Activated CD4-positive, alpha-beta T cell treated with anti-CD3 and anti-CD28 coated beads, Interleukin-2, amount 50 U/mL, for 24 hours (primary cell): ENCODE measurements at regions not wholly inside any gene's neighbourhood (a gene's known extent, or its start where the extent isn't known, plus 50 kb on each side); places are given as distances from the start of the nearest gene placed in this dataset.
A peak's percentile ranks its signal among the peaks of the same experiment; 100 is the strongest.

ENCODE experiments used
- DNase-seq, 2 donors: peaks; one replicate each; pipeline ENCODE4 v3.0.0-alpha.2; 2020; ENCODE audit warnings: low read depth in 1 of 2, low spot score in 1 of 2

DNA sequence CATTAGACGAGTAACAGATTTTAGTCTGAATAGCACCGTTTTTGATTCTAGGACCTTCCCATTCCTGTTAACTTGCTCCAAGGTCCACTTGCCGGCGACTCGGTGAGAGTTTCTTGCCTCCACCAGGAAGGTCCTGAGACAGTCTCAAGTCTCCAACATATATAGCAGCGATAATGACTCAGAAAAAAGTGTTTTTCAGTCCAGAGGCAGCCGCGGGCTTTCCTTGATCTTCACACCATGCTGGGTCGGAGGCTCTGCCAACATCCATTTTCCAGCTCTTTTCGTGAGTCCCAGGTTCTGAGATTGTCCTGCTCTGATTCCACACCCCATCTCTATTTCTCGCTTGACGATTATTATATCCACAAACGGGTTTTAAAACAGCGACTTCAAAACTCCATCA is 170.5 kb downstream of the GPX5 start:
- no peak for DNase-seq

GRCh38 chr6:28696682-28697081 is 171.0 kb downstream of the GPX5 start:
- DNase-seq = no peak

GRCh38 chr6:28707387-28708282 is 182.0 kb downstream of the GPX5 start:
- no peak for DNase-seq

DNA sequence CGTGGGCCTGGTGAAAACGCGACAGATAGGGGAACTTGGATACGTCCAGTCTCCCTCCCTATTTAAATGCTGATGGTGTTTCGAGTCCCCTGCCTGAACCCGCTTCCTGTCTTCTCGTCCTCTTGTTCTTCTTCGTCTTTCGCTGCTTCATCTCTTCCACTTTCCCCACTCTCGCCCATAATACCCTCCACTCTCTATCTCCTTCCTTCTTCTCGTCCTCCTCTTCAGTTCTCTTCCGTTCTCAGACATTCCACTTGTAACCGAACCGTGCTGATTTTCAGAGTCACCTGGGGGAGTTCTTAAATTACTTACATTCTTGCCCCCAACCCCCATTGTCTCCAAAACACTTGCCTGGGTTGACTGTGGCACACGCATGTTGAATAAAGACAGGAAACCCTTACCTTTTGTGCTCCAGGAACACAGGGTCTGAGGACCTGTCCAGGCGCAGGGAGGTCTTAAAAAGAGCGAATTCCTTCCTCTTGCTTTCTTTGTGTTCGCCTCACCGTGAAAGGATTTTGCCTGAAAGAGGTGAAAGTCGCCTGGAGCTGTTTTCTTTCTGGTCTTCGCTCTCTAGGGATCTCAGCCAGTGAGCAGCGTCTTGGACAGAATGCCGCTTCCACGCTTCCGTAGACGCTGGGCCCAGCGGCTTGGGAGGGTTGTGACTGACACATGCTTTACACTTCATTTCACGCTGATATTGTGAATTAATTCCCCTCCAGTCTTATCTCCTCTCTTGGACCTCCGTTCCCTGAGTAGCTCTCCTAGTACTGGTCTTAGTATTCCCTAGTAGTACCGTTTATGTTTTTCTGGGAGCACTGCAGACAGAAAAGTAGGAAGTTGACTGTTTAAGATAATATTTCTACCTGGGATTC is 184.0 kb downstream of the GPX5 start:
- DNase-seq = no peak

- DNase-seq = no peak
Observed at GRCh38 chr6:28710466-28711191, 184.9 kb downstream of the GPX5 start.

GRCh38 chr6:28711325-28711724 is 185.6 kb downstream of the GPX5 start:
- no peak for DNase-seq

DNA sequence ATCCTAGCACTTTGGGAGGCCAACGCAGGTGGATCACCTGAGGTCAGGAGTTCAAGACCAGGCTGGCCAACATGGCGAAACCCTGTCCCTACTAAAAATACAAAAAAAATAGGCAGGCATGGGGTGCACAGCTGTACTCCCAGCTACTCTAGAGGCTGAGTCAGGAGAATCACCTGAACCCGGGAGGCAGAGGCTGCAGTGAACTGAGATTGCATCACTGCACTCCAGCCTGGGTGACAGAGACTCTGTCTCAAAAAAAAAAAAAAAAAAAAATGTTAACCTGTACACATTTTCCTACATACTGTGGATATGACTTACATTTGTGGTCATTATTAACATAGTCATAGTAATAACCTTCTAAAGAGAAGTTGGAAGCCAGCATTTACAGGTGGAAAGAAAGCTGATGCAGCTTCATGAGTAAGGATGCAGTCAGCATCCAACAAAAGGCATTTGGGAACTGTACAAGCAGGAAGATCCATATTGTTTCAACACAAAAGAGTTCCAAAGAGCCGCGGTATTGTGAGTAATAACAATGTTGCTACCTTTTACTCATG is 186.2 kb downstream of the GPX5 start:
- no peak for DNase-seq

DNA sequence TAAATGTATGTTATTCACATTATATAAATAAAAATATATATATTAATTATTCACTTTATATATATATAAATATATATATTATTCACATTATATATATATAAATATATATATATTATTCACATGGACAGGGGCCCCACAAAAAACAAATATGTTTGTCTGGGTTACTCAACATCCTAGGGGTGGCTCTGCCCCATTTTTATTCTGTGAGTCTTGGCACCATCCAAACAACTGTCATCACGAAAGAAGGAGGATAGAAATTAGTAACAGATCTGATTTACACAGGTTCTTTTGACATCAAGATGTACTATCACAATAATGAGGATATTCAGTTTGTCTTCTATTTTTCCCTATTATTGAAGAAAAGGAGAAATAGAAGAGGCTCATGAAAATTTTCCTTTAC is 187.3 kb downstream of the GPX5 start:
- DNase-seq = no peak

- peak in 1 of 2 donors; percentile 21 for DNase-seq
Observed at GRCh38 chr6:28719275-28719940, 193.7 kb downstream of the GPX5 start.

DNA sequence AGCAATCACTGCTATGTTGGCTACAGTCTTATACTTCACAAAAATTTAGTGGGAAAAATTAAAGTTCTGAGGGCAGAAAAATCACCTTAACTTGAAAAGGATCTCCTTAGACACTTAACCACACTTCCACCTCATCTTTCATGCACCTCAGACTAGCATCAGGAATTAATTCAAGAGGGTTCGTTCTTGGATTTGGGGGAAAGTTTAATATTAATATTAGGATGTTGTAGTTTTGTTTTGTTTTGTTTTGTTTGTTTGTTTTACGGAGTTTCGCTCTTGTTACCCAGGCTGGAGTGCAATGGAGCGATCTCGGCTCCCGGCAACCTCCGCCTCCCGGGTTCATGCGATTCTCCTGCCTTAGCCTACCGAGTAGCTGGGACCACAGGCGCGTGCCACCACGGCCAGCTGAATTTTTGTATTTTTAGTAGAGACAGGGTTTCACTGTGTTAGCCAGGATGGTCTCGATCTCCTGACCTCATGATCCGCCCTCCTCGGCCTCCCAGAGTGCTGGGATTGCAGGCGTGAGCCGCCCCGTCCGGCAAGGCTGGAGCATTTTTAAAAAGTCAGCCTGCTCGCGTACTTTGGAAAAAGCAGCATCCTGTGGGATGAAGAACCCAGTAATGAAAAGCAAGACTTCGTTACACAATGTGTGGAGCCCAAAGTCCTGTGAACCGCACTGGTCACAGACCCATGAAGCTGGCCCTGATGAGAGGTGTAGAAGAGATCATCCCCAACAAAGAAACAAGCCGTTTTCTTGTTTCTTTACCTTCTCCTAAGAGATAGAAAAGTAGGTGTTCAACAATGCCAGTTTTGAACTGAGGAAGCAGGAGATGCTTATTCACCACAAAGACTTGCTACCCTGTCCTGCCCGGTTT is 194.9 kb downstream of the GPX5 start:
- no peak for DNase-seq

DNA sequence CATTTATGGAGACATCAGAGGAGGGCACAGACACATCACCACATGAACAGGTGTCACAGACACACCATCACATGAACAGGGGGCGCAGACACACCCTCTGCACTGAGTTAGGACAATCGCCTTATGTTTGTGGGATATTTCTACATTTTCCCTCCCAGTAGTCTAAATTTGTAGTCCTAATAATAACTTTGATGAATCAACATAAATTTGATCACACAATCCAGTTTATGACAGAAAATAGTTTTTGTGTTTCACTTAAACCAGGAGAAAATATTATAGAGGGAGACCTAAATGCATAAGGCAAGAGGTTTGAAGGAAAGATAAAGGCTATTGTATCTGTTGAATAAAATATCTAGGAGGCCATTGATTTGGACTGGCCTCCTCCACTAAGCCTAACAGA is 195.7 kb downstream of the GPX5 start:
- DNase-seq = no peak

- DNase-seq = no peak
Observed at GRCh38 chr6:28724395-28724794, 198.7 kb downstream of the GPX5 start.

DNA sequence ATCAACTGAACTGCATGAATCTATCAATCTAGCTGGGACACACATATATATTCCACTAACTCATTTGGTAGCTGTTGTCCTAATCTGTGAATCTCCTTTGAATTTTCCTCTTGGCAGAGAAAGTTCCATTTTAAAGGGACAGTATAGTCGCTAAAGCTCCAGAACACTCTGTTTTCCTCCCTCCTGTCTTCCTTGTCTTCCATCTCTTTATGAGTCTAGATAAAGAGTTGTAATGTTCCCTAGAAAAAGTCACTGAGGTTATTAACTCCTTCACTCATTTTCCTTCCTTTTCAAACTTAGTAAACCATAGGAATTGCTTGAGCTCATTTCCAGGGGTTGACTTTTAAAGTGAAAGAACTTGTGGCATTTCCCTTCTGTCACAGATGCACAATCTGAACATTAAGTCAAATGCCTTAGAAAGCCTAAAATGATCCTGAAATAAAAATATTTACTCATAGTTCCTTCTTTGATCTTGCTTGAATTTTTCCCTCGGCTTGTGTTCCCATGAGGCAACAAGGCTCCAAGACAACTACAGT is 198.4 kb downstream of the TRIM27 start:
- no peak for DNase-seq

DNA sequence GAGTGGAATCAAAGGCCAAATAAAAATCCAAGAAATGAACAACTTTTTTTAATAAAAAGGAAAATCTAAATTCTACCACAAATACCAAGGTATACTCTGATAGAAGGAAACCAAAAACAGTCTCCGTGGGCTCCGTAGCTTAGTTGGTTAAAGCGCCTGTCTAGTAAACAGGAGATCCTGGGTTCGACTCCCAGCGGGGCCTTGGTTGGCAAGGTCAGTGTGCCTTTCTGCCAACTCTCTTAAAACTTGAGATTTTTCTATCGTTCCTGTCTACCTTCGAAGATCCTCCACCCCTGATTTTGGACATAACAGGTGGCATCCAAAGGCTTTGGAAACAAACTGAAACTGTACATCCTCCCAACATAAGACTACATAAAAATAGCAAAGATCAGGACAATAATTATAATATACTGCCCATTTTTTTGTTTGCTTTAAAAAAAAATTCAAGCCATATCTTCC is 197.9 kb downstream of the TRIM27 start:
- DNase-seq = no peak

DNA sequence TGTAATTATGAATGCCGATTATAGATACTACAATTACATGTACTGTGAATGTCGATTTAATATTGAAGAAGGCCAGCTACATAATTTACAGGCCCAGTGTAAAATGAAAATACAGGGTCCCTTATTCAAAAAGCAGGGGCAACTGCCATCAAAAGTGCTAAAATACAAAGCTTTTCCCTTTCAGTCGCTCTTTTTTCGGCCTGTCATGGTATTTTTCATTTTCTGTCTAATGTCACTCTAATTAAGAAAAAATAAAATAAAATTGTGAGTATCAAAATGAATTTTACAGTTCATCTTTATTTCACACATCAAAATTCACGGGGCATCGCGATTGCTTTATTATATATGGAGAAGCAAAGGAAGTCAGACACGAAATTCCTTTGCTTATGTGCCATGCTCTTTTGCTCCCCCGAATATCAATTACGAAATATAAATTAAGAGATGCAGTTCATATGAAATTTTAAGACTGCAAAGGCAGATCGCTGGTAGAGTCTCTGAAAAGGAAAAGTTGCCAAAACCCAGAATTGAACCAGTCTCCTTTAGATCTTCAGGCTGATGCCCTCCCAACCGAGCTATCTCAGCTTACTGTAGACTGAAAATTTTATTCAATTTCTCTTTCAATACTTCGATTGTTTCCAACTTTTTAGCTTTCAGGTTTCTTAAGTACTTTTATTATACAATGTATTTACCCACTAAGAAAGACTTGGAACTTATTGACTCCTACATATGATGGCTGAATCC is 197.0 kb downstream of the TRIM27 start:
- no peak for DNase-seq

- no peak for DNase-seq
Observed at GRCh38 chr6:28727559-28728211, 196.1 kb downstream of the TRIM27 start.

- DNase-seq = no peak
Observed at GRCh38 chr6:28729501-28730402, 194.0 kb downstream of the TRIM27 start.
